Natural killer cell treated with Interleukin-12 subunit alpha and Interleukin-12 subunit beta and Interleukin-15 and Interleukin-18, amount 100 ng/mL, for 72 hours (primary cell): ENCODE measurements at regions not wholly inside any gene's neighbourhood (a gene's known extent, or its start where the extent isn't known, plus 50 kb on each side); places are given as distances from the start of the nearest gene placed in this dataset.
"Not testable (repeated sequence)": the region's sequence is repeated elsewhere in the genome, so short reads cannot be mapped to it uniquely, and the experiment has no call there.

Source experiments
- ATAC-seq, 2 donors: fragments of 150-1000 bp; cut with Tn5 transposase in 1 of 2; sonication (Bioruptor Pico), chemical (Tn5 transposase) in 1 of 2; 2 replicates each; pipeline ENCODE4 v1.10.0; 2021
- DNase-seq: peaks from one replicate; pipeline ENCODE4 v3.0.0; 2022; ENCODE audit warnings: low spot score
- H3K27ac Mint-ChIP-seq, 2 donors: 1 replicate in 1 of 2; 2 replicates in 1 of 2; pipeline ENCODE4 v1.8.0; 2022; ENCODE audit warnings: mixed read lengths in 2 of 2, mild to moderate bottlenecking in 1 of 2, moderate library complexity in 1 of 2
- H3K27me3 Mint-ChIP-seq, 2 donors: 1 replicate in 1 of 2; 2 replicates in 1 of 2; pipeline ENCODE4 v1.8.0; 2022; ENCODE audit warnings: mixed read lengths in 2 of 2
- H3K36me3 Mint-ChIP-seq: one replicate; pipeline ENCODE4 v1.8.0; 2022; ENCODE audit warnings: mixed read lengths
- H3K4me1 Mint-ChIP-seq, 2 donors: 1 replicate in 1 of 2; 2 replicates in 1 of 2; pipeline ENCODE4 v1.8.0; 2022; ENCODE audit warnings: low read depth in 2 of 2, mixed read lengths in 2 of 2, mild to moderate bottlenecking in 1 of 2
- H3K4me3 Mint-ChIP-seq: one replicate; pipeline ENCODE4 v1.8.0; 2022; ENCODE audit warnings: mixed read lengths
- H3K9me3 Mint-ChIP-seq: 2 replicates; pipeline ENCODE4 v1.8.0; 2022; ENCODE audit warnings: mixed read lengths

- H3K36me3 Mint-ChIP-seq: no peaks in the 10 kb centered on the region
- no peaks in the 10 kb centered on the region for H3K4me1 Mint-ChIP-seq
- ATAC-seq: no peak
- peaks cover 7 to 23% of the 10 kb centered on the region in 2 donors for H3K27me3 Mint-ChIP-seq
- H3K27ac Mint-ChIP-seq: no peak overlapping the region
- DNase-seq: no peak
- H3K9me3 Mint-ChIP-seq: no peaks in the 10 kb centered on the region
- H3K4me3 Mint-ChIP-seq: no peak overlapping the region
Observed at GRCh38 chr1:70719154-70719553, 308.1 kb downstream of the CTH start.

- peaks cover 7% of the 10 kb centered on the region for H3K36me3 Mint-ChIP-seq
- H3K4me1 Mint-ChIP-seq: no peaks in the 10 kb centered on the region
- no peak overlapping the region for H3K4me3 Mint-ChIP-seq
- ATAC-seq: no peak
- no peak for DNase-seq
- H3K27ac Mint-ChIP-seq: no peak overlapping the region
- H3K9me3 Mint-ChIP-seq: peaks cover 3% of the 10 kb centered on the region
- H3K27me3 Mint-ChIP-seq: peaks cover 7 to 29% of the 10 kb centered on the region in 2 donors
Observed at GRCh38 chr1:70720109-70720508, 309.0 kb downstream of the CTH start.

GRCh38 chr1:70720521-70720920 is 309.5 kb downstream of the CTH start:
- H3K4me3 Mint-ChIP-seq: no peak overlapping the region
- H3K27me3 Mint-ChIP-seq: peaks cover 7 to 33% of the 10 kb centered on the region in 2 donors
- H3K36me3 Mint-ChIP-seq: peaks cover 11% of the 10 kb centered on the region
- no peak for DNase-seq
- H3K9me3 Mint-ChIP-seq: peaks cover 7% of the 10 kb centered on the region
- H3K27ac Mint-ChIP-seq: no peak overlapping the region
- ATAC-seq: no peak
- H3K4me1 Mint-ChIP-seq: no peaks in the 10 kb centered on the region

- Mint-ChIP-seq H3K27ac (no peak overlapping the region), H3K4me1 (no peaks in the 10 kb centered on the region), H3K4me3 (no peak overlapping the region), H3K36me3 (peaks cover 27% of the 10 kb centered on the region), H3K27me3 (peaks cover 0 to 14% of the 10 kb centered on the region in 2 donors), H3K9me3 (peaks cover 20% of the 10 kb centered on the region)
- ATAC-seq (no peak), DNase-seq (no peak)
Observed at GRCh38 chr1:70727886-70728489, 316.9 kb downstream of the CTH start.

GRCh38 chr1:70736518-70736917 is 311.1 kb downstream of the PTGER3 start:
- ATAC-seq, H3K4me3 Mint-ChIP-seq, H3K36me3 Mint-ChIP-seq, H3K4me1 Mint-ChIP-seq, H3K27ac Mint-ChIP-seq, H3K9me3 Mint-ChIP-seq, H3K27me3 Mint-ChIP-seq, DNase-seq: not testable (repeated sequence)

- Mint-ChIP-seq H3K36me3 (peaks cover 8% of the 10 kb centered on the region), H3K4me1 (peaks cover 0 to 3% of the 10 kb centered on the region in 2 donors), H3K4me3 (no peak overlapping the region), H3K27me3 (peaks cover 3 to 4% of the 10 kb centered on the region in 2 donors), H3K27ac (no peak overlapping the region), H3K9me3 (peaks cover 3% of the 10 kb centered on the region)
- ATAC-seq: no peak
- no peak for DNase-seq
Observed at GRCh38 chr1:70737125-70737524, 310.5 kb downstream of the PTGER3 start.

- H3K27me3 Mint-ChIP-seq: peaks cover 3 to 6% of the 10 kb centered on the region in 2 donors
- H3K9me3 Mint-ChIP-seq: peaks cover 8% of the 10 kb centered on the region
- no peak for DNase-seq
- H3K4me3 Mint-ChIP-seq: no peak overlapping the region
- peaks cover 12% of the 10 kb centered on the region for H3K36me3 Mint-ChIP-seq
- H3K27ac Mint-ChIP-seq: no peak overlapping the region
- no peak for ATAC-seq
- peaks cover 0 to 3% of the 10 kb centered on the region in 2 donors for H3K4me1 Mint-ChIP-seq
Observed at GRCh38 chr1:70738624-70739023, 309.0 kb downstream of the PTGER3 start.

GRCh38 chr1:70745199-70745598 is 302.4 kb downstream of the PTGER3 start:
- no peak overlapping the region for H3K4me3 Mint-ChIP-seq
- H3K9me3 Mint-ChIP-seq: peaks cover 16% of the 10 kb centered on the region
- H3K4me1 Mint-ChIP-seq: no peaks in the 10 kb centered on the region
- DNase-seq: no peak
- H3K27ac Mint-ChIP-seq: no peak overlapping the region
- H3K27me3 Mint-ChIP-seq: peaks cover 0 to 9% of the 10 kb centered on the region in 2 donors
- H3K36me3 Mint-ChIP-seq: peaks cover 25% of the 10 kb centered on the region
- ATAC-seq: no peak

- H3K9me3 Mint-ChIP-seq: peaks cover 19% of the 10 kb centered on the region
- peaks cover 30% of the 10 kb centered on the region for H3K36me3 Mint-ChIP-seq
- ATAC-seq: not testable (repeated sequence)
Observed at GRCh38 chr1:70746062-70746461, 301.6 kb downstream of the PTGER3 start.

GRCh38 chr1:70747123-70747522 is 300.5 kb downstream of the PTGER3 start:
- Mint-ChIP-seq H3K9me3 (peaks cover 18% of the 10 kb centered on the region), H3K36me3 (peaks cover 27% of the 10 kb centered on the region)
- H3K27ac Mint-ChIP-seq, H3K27me3 Mint-ChIP-seq, DNase-seq, ATAC-seq, H3K4me3 Mint-ChIP-seq, H3K4me1 Mint-ChIP-seq: not testable (repeated sequence)

More at GRCh38 chr1:70746062-70746461, 301.6 kb downstream of the PTGER3 start:
- DNase-seq, H3K4me1 Mint-ChIP-seq, H3K27ac Mint-ChIP-seq, H3K27me3 Mint-ChIP-seq, H3K4me3 Mint-ChIP-seq: not testable (repeated sequence)

GRCh38 chr1:70751676-70752287 is 295.8 kb downstream of the PTGER3 start:
- H3K27me3 Mint-ChIP-seq, H3K27ac Mint-ChIP-seq, ATAC-seq, DNase-seq, H3K4me3 Mint-ChIP-seq: not testable (repeated sequence)
- H3K36me3 Mint-ChIP-seq: peaks cover 23% of the 10 kb centered on the region
- H3K4me1 Mint-ChIP-seq: peaks cover 6 to 12% of the 10 kb centered on the region in 2 donors
- peaks cover 16% of the 10 kb centered on the region for H3K9me3 Mint-ChIP-seq

- peaks cover 11% of the 10 kb centered on the region for H3K9me3 Mint-ChIP-seq
- ATAC-seq (no peak), DNase-seq (no peak)
- H3K4me3 Mint-ChIP-seq: no peak overlapping the region
- no peak overlapping the region for H3K27ac Mint-ChIP-seq
- no peaks in the 10 kb centered on the region for H3K27me3 Mint-ChIP-seq
- H3K36me3 Mint-ChIP-seq: peaks cover 15% of the 10 kb centered on the region
- H3K4me1 Mint-ChIP-seq: peaks cover 6 to 12% of the 10 kb centered on the region in 2 donors
Observed at GRCh38 chr1:70754701-70755100, 292.9 kb downstream of the PTGER3 start.

GRCh38 chr1:70760154-70760553 is 287.5 kb downstream of the PTGER3 start:
- Mint-ChIP-seq H3K4me3 (no peak overlapping the region), H3K36me3 (no peaks in the 10 kb centered on the region), H3K27ac (no peak overlapping the region), H3K27me3 (peaks cover 0 to 4% of the 10 kb centered on the region in 2 donors), H3K9me3 (no peaks in the 10 kb centered on the region), H3K4me1 (no peaks in the 10 kb centered on the region)
- ATAC-seq: no peak
- DNase-seq: no peak

- H3K27me3 Mint-ChIP-seq: peaks cover 0 to 4% of the 10 kb centered on the region in 2 donors
- no peaks in the 10 kb centered on the region for H3K9me3 Mint-ChIP-seq
- ATAC-seq: no peak
- no peaks in the 10 kb centered on the region for H3K36me3 Mint-ChIP-seq
- H3K27ac Mint-ChIP-seq: no peak overlapping the region
- no peak overlapping the region for H3K4me3 Mint-ChIP-seq
- H3K4me1 Mint-ChIP-seq: no peaks in the 10 kb centered on the region
- no peak for DNase-seq
Observed at GRCh38 chr1:70762386-70762785, 285.2 kb downstream of the PTGER3 start.
